GM06990 (cell line): ENCODE measurements at regions not wholly inside any gene's neighbourhood (a gene's known extent, or its start where the extent isn't known, plus 50 kb on each side); places are given as distances from the start of the nearest gene placed in this dataset.

Experiments used
- DNase-seq: peaks from one replicate; pipeline ENCODE4 v3.0.0-alpha.2; 2011; ENCODE audit not compliant: insufficient read length; ENCODE audit errors: extremely low read depth
- H3K27me3 ChIP-seq: replicated peaks from 2 replicates; pipeline ENCODE4 v1.6.0; 2011; ENCODE audit warnings: low read length; ENCODE audit not compliant: control insufficient read depth, insufficient read depth
- H3K36me3 ChIP-seq: 2 replicates; pipeline ENCODE4 v1.5.1; 2011; ENCODE audit warnings: low read length; ENCODE audit not compliant: control insufficient read depth, insufficient read depth
- H3K4me3 ChIP-seq: replicated peaks from 2 replicates; pipeline ENCODE4 v1.5.1; 2011; ENCODE audit warnings: low read depth, mild to moderate bottlenecking, control low read depth, low read length
- TF ChIP-seq, protein P1 (sequence below): IDR thresholded peaks from 2 replicates; pipeline ENCODE4 v1.5.1; 2011; ENCODE audit warnings: low read length, control low read depth, mild to moderate bottlenecking, inconsistent platforms; ENCODE audit not compliant: insufficient read depth, poor library complexity, severe bottlenecking

GRCh38 chr13:75102001-75102716, 379.8 kb downstream of the TBC1D4 start:
- Histone ChIP-seq H3K4me3 (no peak overlapping the region), H3K27me3 (no peaks in the 10 kb centered on the region; the same call in 1 of the 2 replicates), H3K36me3 (no peaks in the 10 kb centered on the region)
- TF ChIP-seq, protein P1, sequence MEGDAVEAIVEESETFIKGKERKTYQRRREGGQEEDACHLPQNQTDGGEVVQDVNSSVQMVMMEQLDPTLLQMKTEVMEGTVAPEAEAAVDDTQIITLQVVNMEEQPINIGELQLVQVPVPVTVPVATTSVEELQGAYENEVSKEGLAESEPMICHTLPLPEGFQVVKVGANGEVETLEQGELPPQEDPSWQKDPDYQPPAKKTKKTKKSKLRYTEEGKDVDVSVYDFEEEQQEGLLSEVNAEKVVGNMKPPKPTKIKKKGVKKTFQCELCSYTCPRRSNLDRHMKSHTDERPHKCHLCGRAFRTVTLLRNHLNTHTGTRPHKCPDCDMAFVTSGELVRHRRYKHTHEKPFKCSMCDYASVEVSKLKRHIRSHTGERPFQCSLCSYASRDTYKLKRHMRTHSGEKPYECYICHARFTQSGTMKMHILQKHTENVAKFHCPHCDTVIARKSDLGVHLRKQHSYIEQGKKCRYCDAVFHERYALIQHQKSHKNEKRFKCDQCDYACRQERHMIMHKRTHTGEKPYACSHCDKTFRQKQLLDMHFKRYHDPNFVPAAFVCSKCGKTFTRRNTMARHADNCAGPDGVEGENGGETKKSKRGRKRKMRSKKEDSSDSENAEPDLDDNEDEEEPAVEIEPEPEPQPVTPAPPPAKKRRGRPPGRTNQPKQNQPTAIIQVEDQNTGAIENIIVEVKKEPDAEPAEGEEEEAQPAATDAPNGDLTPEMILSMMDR, result no peak
- DNase-seq, result no peak

DNA sequence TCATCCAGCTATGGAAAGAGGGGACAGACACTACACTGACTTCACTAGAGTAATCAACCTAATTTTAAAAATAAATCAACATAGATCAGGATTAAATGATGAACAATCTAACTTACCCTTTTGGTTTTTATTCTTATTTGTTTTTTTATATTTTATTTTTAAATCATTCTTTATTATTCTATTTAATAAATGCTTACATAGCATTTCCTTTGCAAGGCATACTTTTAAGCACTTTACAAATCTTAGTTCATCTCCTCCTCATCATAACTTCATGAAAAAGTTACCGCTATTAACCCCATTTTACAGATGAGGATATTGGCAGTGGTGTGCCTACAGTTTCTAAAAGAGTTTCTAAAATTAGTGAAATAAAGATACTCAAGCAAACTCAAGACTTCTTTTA, 380.6 kb downstream of the TBC1D4 start:
- Histone ChIP-seq H3K36me3 (no peaks in the 10 kb centered on the region), H3K4me3 (no peak overlapping the region), H3K27me3 (no peaks in the 10 kb centered on the region; the same call in 1 of the 2 replicates)
- DNase-seq, result no peak
- TF ChIP-seq, protein P1, result no peak

DNA sequence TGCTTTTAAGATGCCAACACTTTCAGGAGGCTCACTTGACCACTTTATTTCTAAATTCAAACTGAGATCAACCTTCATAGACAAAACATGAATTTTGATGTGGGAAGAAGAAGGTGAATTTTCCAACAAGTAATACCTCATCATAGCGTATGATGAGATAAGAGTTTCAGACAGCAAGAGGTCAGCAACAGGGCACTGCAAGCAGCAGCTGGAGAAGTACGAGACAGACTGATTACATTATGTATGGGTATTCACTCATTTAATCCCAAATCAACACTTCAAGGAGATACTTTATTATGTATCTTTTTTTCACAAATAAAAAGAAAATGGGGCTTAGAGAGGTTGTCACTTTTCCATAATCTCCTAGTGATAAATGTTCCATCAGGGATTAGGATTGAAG, 389.8 kb downstream of the TBC1D4 start:
- Histone ChIP-seq H3K36me3 (no peaks in the 10 kb centered on the region), H3K27me3 (no peaks in the 10 kb centered on the region), H3K4me3 (no peak overlapping the region)
- TF ChIP-seq, protein P1, result no peak
- no peak for DNase-seq

DNA sequence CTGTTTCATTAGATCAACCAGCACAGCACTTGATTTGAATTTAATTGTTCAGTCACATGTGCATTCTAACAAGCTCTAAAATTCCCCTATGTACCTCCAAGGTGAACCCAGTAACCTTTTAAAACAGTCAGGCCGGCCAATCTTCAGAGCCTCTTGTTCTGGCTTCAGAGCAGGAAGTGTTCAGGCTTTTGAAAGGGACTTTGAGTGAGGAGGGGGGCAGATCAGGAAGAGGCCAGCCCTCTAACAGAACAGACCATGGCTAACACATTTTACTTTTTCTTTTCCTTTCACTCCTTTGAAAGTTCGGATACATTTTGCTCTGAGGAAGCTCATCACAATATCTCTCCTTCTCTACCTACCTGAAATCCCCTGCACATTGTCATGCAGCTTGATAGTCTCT, 390.3 kb downstream of the TBC1D4 start:
- Histone ChIP-seq H3K4me3 (no peak overlapping the region), H3K27me3 (no peaks in the 10 kb centered on the region), H3K36me3 (no peaks in the 10 kb centered on the region)
- TF ChIP-seq, protein P1, result no peak
- no peak for DNase-seq

GRCh38 chr13:75090872-75091615, 390.9 kb downstream of the TBC1D4 start:
- DNase-seq, result no peak
- Histone ChIP-seq H3K27me3 (no peaks in the 10 kb centered on the region), H3K36me3 (no peaks in the 10 kb centered on the region), H3K4me3 (no peak overlapping the region)
- TF ChIP-seq, protein P1, result no peak
